H1 (cell line): ENCODE measurements at regions not wholly inside any gene's neighbourhood (a gene's known extent, or its start where the extent isn't known, plus 50 kb on each side); places are given as distances from the start of the nearest gene placed in this dataset.

Experiments
- CTCF ChIA-PET: fragments of 300-600 bp; sonication (Branson Sonifier 250); formaldehyde crosslinking; loops from one replicate; lab custom pipeline; 2021; ENCODE audit not compliant: partially characterized antibody; lab: Charles Lee
- POLR2A ChIA-PET: fragments of 300-600 bp; sonication (Branson Sonifier 250); formaldehyde crosslinking; loops from one replicate; lab custom pipeline; 2021; ENCODE audit warnings: inconsistent platforms; ENCODE audit not compliant: partially characterized antibody; lab: Charles Lee
- DNase-seq, 2 experiments: peaks; one replicate each; pipeline versions ENCODE4 v3.0.0 to v3.0.0-alpha.2; 2010 to 2022; ENCODE audit warnings: low spot score in 2 of 2, low read depth in 1 of 2, mixed read lengths in 1 of 2
- FAIRE-seq: peaks from 2 replicates; lab custom pipeline; 2011; peaks lifted over from hg19 to GRCh38; lab: Jason Lieb, UNC
- H2AFZ ChIP-seq: 2 replicates; pipeline ENCODE4 v1.8.1; 2012; ENCODE audit warnings: low read length, inconsistent platforms
- H2AK5ac ChIP-seq: 2 replicates; pipeline ENCODE4 v1.6.1; 2013; ENCODE audit warnings: low read depth, low read length
- H2BK120ac ChIP-seq: replicated peaks from 2 replicates; pipeline ENCODE3; 2013; ENCODE audit warnings: low read depth, low read length, inconsistent platforms
- H2BK12ac ChIP-seq: 2 replicates; pipeline ENCODE4 v1.6.1; 2013; ENCODE audit warnings: low read depth, low read length
- H2BK15ac ChIP-seq: 2 replicates; pipeline ENCODE4 v1.6.1; 2013; ENCODE audit warnings: low read length
- H2BK20ac ChIP-seq: 2 replicates; pipeline ENCODE4 v1.6.1; 2013; ENCODE audit warnings: low read length
- H2BK5ac ChIP-seq: 2 replicates; pipeline ENCODE4 v1.6.1; 2013; ENCODE audit warnings: low read depth, low read length
- H3K14ac ChIP-seq: 2 replicates; pipeline ENCODE4 v1.6.1; 2013; ENCODE audit warnings: inconsistent platforms; ENCODE audit not compliant: insufficient read length
- H3K18ac ChIP-seq: 2 replicates; pipeline ENCODE4 v1.6.1; 2013; ENCODE audit warnings: low read length; ENCODE audit errors: extremely low read depth
- H3K23ac ChIP-seq: 2 replicates; pipeline ENCODE4 v1.6.1; 2013; ENCODE audit warnings: inconsistent platforms; ENCODE audit not compliant: insufficient read length
- H3K23me2 ChIP-seq: 2 replicates; pipeline ENCODE4 v1.6.1; 2013; ENCODE audit warnings: low read depth, low read length
- H3K27ac ChIP-seq: 2 replicates; pipeline ENCODE4 v1.6.1; 2011; ENCODE audit warnings: low read depth, low read length, inconsistent platforms
- H3K27me3 ChIP-seq, 4 experiments: replicated peaks in 1 of 4; 1 replicate in 1 of 4; 2 replicates in 3 of 4; pipeline versions ENCODE4 v1.6.1 to v1.8.1; 2011 to 2013; ENCODE audit warnings: low read length in 3 of 4, mild to moderate bottlenecking in 3 of 4, inconsistent platforms in 2 of 4, mixed read lengths in 2 of 4, moderate library complexity in 1 of 4; ENCODE audit not compliant: control insufficient read depth in 3 of 4, insufficient read depth in 3 of 4; ENCODE audit errors: extremely low read depth in 1 of 4
- H3K36me3 ChIP-seq, 4 experiments: 2 replicates each; pipeline versions ENCODE4 v1.6.1 to v1.8.1; 2011 to 2013; ENCODE audit warnings: mild to moderate bottlenecking in 4 of 4, low read length in 3 of 4, moderate library complexity in 2 of 4, control low read depth in 1 of 4, inconsistent platforms in 1 of 4; ENCODE audit not compliant: insufficient read depth in 4 of 4, control insufficient read depth in 2 of 4
- H3K4ac ChIP-seq: replicated peaks from 2 replicates; pipeline ENCODE3; 2013; ENCODE audit warnings: low read length, low read depth, mixed read lengths, inconsistent platforms; ENCODE audit not compliant: insufficient read length
- H3K4me1 ChIP-seq, 4 experiments: replicated peaks in 1 of 4; 1 replicate in 1 of 4; 2 replicates in 3 of 4; pipeline versions ENCODE4 v1.6.1 to v1.8.1; 2011 to 2013; ENCODE audit warnings: low read length in 3 of 4, inconsistent platforms in 2 of 4, mixed read lengths in 1 of 4; ENCODE audit not compliant: insufficient read depth in 4 of 4, control insufficient read depth in 3 of 4
- H3K4me2 ChIP-seq, 2 experiments: 2 replicates each; pipeline versions ENCODE4 v1.6.1 to v1.8.1; 2011 to 2013; ENCODE audit warnings: low read depth in 2 of 2, low read length in 2 of 2, control low read depth in 1 of 2, inconsistent platforms in 1 of 2, mild to moderate bottlenecking in 1 of 2; ENCODE audit not compliant: insufficient read depth in 1 of 2
- H3K4me3 ChIP-seq, 4 experiments: fragments of 200-600, 300-600 bp in 1 of 4; sonication (generic), shearing (Covaris generic), sonication (Bioruptor Twin) in 1 of 4; 2 replicates each; pipeline versions ENCODE4 v1.5.1 to v1.8.1; 2011 to 2016; ENCODE audit warnings: low read length in 4 of 4, low read depth in 3 of 4, control low read depth in 2 of 4, inconsistent platforms in 2 of 4, mild to moderate bottlenecking in 2 of 4, mixed read lengths in 1 of 4, moderate library complexity in 1 of 4; ENCODE audit not compliant: insufficient read depth in 2 of 4; ENCODE audit errors: extremely low read depth in 1 of 4
- H3K56ac ChIP-seq: replicated peaks from 2 replicates; pipeline ENCODE3; 2013; ENCODE audit warnings: low read depth, mild to moderate bottlenecking, mixed read lengths, low read length, inconsistent platforms; ENCODE audit not compliant: insufficient read length
- H3K79me1 ChIP-seq: 2 replicates; pipeline ENCODE4 v1.6.1; 2013; ENCODE audit warnings: low read depth, low read length, control low read depth
- H3K79me2 ChIP-seq, 2 experiments: 2 replicates each; pipeline versions ENCODE4 v1.6.1 to v1.8.1; 2012 to 2013; ENCODE audit warnings: low read length in 2 of 2, mild to moderate bottlenecking in 2 of 2, inconsistent platforms in 1 of 2; ENCODE audit not compliant: insufficient read depth in 2 of 2, control insufficient read depth in 1 of 2
- H3K9ac ChIP-seq, 4 experiments: replicated peaks in 1 of 4; 1 replicate in 1 of 4; 2 replicates in 3 of 4; pipeline versions ENCODE4 v1.6.1 to v1.8.1; 2011 to 2013; ENCODE audit warnings: low read depth in 3 of 4, low read length in 3 of 4, control low read depth in 2 of 4, mild to moderate bottlenecking in 2 of 4, moderate library complexity in 2 of 4, inconsistent platforms in 1 of 4; ENCODE audit errors: extremely low read depth in 1 of 4
- H3K9me3 ChIP-seq, 2 experiments: 2 replicates each; pipeline versions ENCODE4 v1.6.1 to v1.8.1; 2012 to 2013; ENCODE audit warnings: mild to moderate bottlenecking in 2 of 2, moderate library complexity in 2 of 2, control low read depth in 1 of 2, inconsistent platforms in 1 of 2, low read depth in 1 of 2, low read length in 1 of 2, mixed read lengths in 1 of 2; ENCODE audit not compliant: insufficient read depth in 2 of 2
- H4K20me1 ChIP-seq, 2 experiments: replicated peaks in 1 of 2; 2 replicates each; pipeline versions ENCODE3 to v1.8.1; 2011 to 2013; ENCODE audit warnings: inconsistent platforms in 2 of 2, low read length in 2 of 2, mild to moderate bottlenecking in 1 of 2; ENCODE audit not compliant: insufficient read depth in 2 of 2, control insufficient read depth in 1 of 2
- H4K5ac ChIP-seq: 2 replicates; pipeline ENCODE4 v1.6.1; 2013; ENCODE audit warnings: low read length, low read depth, mixed read lengths, inconsistent platforms; ENCODE audit not compliant: insufficient read length
- H4K8ac ChIP-seq: 2 replicates; pipeline ENCODE4 v1.8.0; 2013; ENCODE audit warnings: mild to moderate bottlenecking, moderate library complexity, low read length, inconsistent platforms; ENCODE audit not compliant: insufficient read depth; ENCODE audit errors: extremely low read depth
- H4K91ac ChIP-seq: replicated peaks from 2 replicates; pipeline ENCODE3; 2013; ENCODE audit warnings: low read length, mixed read lengths, inconsistent platforms; ENCODE audit not compliant: insufficient read length
- BACH1 ChIP-seq: IDR thresholded peaks from 2 replicates; pipeline ENCODE4 v1.6.1; 2012; ENCODE audit warnings: low read length, improper control_type of control experiment
- BRCA1 ChIP-seq: IDR thresholded peaks from 2 replicates; pipeline ENCODE4 v1.6.1; 2012; ENCODE audit warnings: low read depth, low read length, improper control_type of control experiment
- CBX5 ChIP-seq: fragments of 300-800, 300-1000 bp; sonication (generic); IDR thresholded peaks from 2 replicates; pipeline ENCODE4 v1.7.1; 2016; ENCODE audit warnings: antibody characterized with exemption, low read length, low read depth
- CHD2 ChIP-seq: IDR thresholded peaks from 2 replicates; pipeline ENCODE4 v1.6.1; 2012; ENCODE audit warnings: low read length, improper control_type of control experiment
- CREB1 ChIP-seq: IDR thresholded peaks from 2 replicates; pipeline ENCODE4 v1.6.1; 2012; ENCODE audit warnings: inconsistent platforms
- GTF2F1 ChIP-seq: IDR thresholded peaks from 2 replicates; pipeline ENCODE4 v1.6.1; 2012; ENCODE audit warnings: low read depth, low read length, improper control_type of control experiment, borderline replicate concordance
- POU5F1 ChIP-seq: IDR thresholded peaks from 2 replicates; pipeline ENCODE4 v1.6.1; 2011; ENCODE audit warnings: low read depth, mild to moderate bottlenecking, low read length, moderate library complexity
- RBBP5 ChIP-seq: IDR thresholded peaks from 2 replicates; pipeline ENCODE4 v1.7.1; 2012; ENCODE audit warnings: low read depth, mild to moderate bottlenecking, inconsistent platforms, low read length, moderate library complexity, borderline replicate concordance
- RXRA ChIP-seq: IDR thresholded peaks from 2 replicates; pipeline ENCODE4 v1.6.1; 2011; ENCODE audit warnings: low read depth, mild to moderate bottlenecking, low read length, moderate library complexity; ENCODE audit not compliant: insufficient read depth
- SP2 ChIP-seq: IDR thresholded peaks from 2 replicates; pipeline ENCODE4 v1.6.1; 2012; ENCODE audit warnings: mild to moderate bottlenecking, low read length, inconsistent platforms
- SP4 ChIP-seq: IDR thresholded peaks from 2 replicates; pipeline ENCODE4 v1.6.1; 2012; ENCODE audit warnings: low read length, inconsistent platforms
- TBP ChIP-seq: IDR thresholded peaks from 2 replicates; pipeline ENCODE4 v1.6.1; 2011; ENCODE audit warnings: low read depth, low read length, improper control_type of control experiment
- TCF12 ChIP-seq: IDR thresholded peaks from 2 replicates; pipeline ENCODE4 v1.6.1; 2011; ENCODE audit warnings: low read depth, mild to moderate bottlenecking, low read length
- TEAD4 ChIP-seq: IDR thresholded peaks from 2 replicates; pipeline ENCODE4 v1.6.1; 2012; ENCODE audit warnings: low read depth, low read length, inconsistent platforms, mixed read lengths
- WGBS, 2 experiments: shearing (Covaris generic) in 1 of 2; methylation state at CpG; one replicate each; pipeline versions ENCODE4 v1.1.6 to v1.1.7; 2013 to 2015; ENCODE audit warnings: low lambda C conversion rate in 2 of 2, mixed read lengths in 2 of 2, inconsistent platforms in 1 of 2, low coverage in 1 of 2, missing lambda C conversion rate in 1 of 2; ENCODE audit not compliant: insufficient replicate concordance in 2 of 2, insufficient coverage in 1 of 2, insufficient read length in 1 of 2; ENCODE audit errors: extremely low coverage in 1 of 2, missing lambda C conversion rate in 1 of 2; 5-methylcytosine and 5-hydroxymethylcytosine counted together
- TF ChIP-seq, protein P1 (sequence below): IDR thresholded peaks from 2 replicates; pipeline ENCODE4 v1.6.1; 2012; ENCODE audit warnings: inconsistent platforms

DNA sequence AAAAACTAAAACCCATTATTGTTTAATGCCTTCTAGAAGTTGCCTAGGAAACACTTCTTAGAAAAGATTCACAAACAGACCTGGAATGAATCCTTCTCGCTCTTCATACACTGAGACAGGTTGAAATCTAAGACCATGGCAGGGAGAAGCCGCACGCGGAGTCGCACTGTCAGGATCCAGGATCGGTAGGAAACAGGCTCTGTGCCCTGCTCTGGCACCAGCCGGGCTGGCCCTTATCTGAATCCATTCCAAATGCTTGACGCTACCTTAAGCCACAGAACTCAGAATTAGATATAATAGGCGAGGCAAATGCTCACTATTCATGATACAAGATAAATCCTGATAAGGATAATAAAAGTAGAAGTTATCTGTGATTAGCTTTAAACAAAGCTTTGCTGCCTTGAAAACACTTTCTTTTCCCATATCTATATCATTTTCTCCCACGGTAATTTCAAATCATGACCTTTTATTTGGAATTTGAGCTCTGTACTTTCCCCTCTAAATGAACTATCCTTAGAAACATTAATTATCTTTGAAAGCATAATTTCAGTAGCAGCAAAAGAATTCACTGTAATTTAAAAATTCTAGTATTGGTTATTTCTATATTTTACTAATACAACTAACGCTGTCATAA is 385.6 kb downstream of the IRS2 start:
- Histone ChIP-seq H4K20me1 (no peaks in the 10 kb centered on the region), H3K14ac (no peak overlapping the region), H2BK20ac (no peak overlapping the region), H2BK12ac (no peak overlapping the region), H2AFZ (no peak overlapping the region), H3K23ac (no peak overlapping the region), H3K18ac (no peak overlapping the region), H4K5ac (no peak overlapping the region), H2BK5ac (no peak overlapping the region), H3K79me2 (no peaks in the 10 kb centered on the region), H3K4me2 (no peak overlapping the region), H2BK120ac (no peak overlapping the region), H3K23me2 (no peaks in the 10 kb centered on the region), H4K91ac (no peak overlapping the region), H3K27ac (no peak overlapping the region), H3K4ac (no peak overlapping the region), H3K9ac (no peak overlapping the region), H2BK15ac (no peak overlapping the region), H3K9me3 (peaks cover 3 to 11% of the 10 kb centered on the region in 2 experiments; a peak in 3 of 4 replicates), H3K56ac (no peak overlapping the region), H3K36me3 (no peaks in the 10 kb centered on the region), H3K4me3 (no peak overlapping the region), H2AK5ac (no peak overlapping the region), H3K27me3 (no peaks in the 10 kb centered on the region), H3K4me1 (no peaks in the 10 kb centered on the region; a peak in 2 of 7 replicates), H3K79me1 (no peaks in the 10 kb centered on the region), H4K8ac (no peak overlapping the region)
- FAIRE-seq, result no peak
- ChIA-PET POLR2A (interaction anchor here (0.7 kb wide), 1 partner anchor 47 kb away, joined by 3 read pairs; no protein-coding TSS in a partner anchor), CTCF (interaction anchor here (0.7 to 1.0 kb wide), 2 partner anchors 440 to 770 kb away, joined by 3 to 6 read pairs; no protein-coding TSS in a partner anchor)
- 90% methylated on average over 11 of the region's 11 CpGs; no CpG with 5 or more reads in 1 of the 2 experiments for WGBS, 2 experiments
- no peak for DNase-seq
- no peak for TF ChIP-seq GTF2F1
- TF ChIP-seq TCF12, result no peak
- TF ChIP-seq RBBP5, result no peak
- TF ChIP-seq BRCA1, result no peak
- no peak for TF ChIP-seq BACH1
- TF ChIP-seq SP4, result no peak
- no peak for TF ChIP-seq CBX5
- TF ChIP-seq POU5F1, result no peak
- TF ChIP-seq RXRA, result no peak
- TF ChIP-seq CREB1, result no peak
- TF ChIP-seq, protein P1, sequence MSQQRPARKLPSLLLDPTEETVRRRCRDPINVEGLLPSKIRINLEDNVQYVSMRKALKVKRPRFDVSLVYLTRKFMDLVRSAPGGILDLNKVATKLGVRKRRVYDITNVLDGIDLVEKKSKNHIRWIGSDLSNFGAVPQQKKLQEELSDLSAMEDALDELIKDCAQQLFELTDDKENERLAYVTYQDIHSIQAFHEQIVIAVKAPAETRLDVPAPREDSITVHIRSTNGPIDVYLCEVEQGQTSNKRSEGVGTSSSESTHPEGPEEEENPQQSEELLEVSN, result no peak
- no peak for TF ChIP-seq TEAD4
- no peak for TF ChIP-seq SP2
- TF ChIP-seq TBP, result no peak
- TF ChIP-seq CHD2, result no peak
